Brain microvascular endothelial cell (primary cell): ENCODE measurements at regions not wholly inside any gene's neighbourhood (a gene's known extent, or its start where the extent isn't known, plus 50 kb on each side); places are given as distances from the start of the nearest gene placed in this dataset.

Experiments used
- DNase-seq: peaks from one replicate; pipeline ENCODE4 v3.0.0-alpha.2; 2020
- H3K27ac ChIP-seq: fragments of 250-450 bp; sonication (Bioruptor Pico); 2 replicates; pipeline ENCODE4 v1.5.1; 2020; ENCODE audit warnings: mild to moderate bottlenecking, moderate library complexity
- H3K27me3 ChIP-seq: fragments of 250-450 bp; sonication (Bioruptor Pico); replicated peaks from 2 replicates; pipeline ENCODE4 v1.5.1; 2020; ENCODE audit warnings: mild to moderate bottlenecking
- H3K36me3 ChIP-seq: fragments of 250-450 bp; sonication (Bioruptor Pico); replicated peaks from 2 replicates; pipeline ENCODE4 v1.5.1; 2020; ENCODE audit warnings: mild to moderate bottlenecking
- H3K4me3 ChIP-seq: 2 replicates; pipeline ENCODE4 v1.5.1; 2011; ENCODE audit warnings: low read depth, mild to moderate bottlenecking, control low read depth, low read length, moderate library complexity
- in situ Hi-C: cut with HindIII; loops from 2 replicates; pipeline ENCODE4 v1.10.0; 2017; ENCODE audit warnings: low sequenced_read_pairs, low pct_ligation_motif_present
- TF ChIP-seq, protein P1 (sequence below): IDR thresholded peaks from 2 replicates; pipeline ENCODE4 v1.5.1; 2011; ENCODE audit warnings: low read depth, mild to moderate bottlenecking, moderate library complexity, low read length, control low read depth, inconsistent platforms; ENCODE audit errors: missing control alignments

DNA sequence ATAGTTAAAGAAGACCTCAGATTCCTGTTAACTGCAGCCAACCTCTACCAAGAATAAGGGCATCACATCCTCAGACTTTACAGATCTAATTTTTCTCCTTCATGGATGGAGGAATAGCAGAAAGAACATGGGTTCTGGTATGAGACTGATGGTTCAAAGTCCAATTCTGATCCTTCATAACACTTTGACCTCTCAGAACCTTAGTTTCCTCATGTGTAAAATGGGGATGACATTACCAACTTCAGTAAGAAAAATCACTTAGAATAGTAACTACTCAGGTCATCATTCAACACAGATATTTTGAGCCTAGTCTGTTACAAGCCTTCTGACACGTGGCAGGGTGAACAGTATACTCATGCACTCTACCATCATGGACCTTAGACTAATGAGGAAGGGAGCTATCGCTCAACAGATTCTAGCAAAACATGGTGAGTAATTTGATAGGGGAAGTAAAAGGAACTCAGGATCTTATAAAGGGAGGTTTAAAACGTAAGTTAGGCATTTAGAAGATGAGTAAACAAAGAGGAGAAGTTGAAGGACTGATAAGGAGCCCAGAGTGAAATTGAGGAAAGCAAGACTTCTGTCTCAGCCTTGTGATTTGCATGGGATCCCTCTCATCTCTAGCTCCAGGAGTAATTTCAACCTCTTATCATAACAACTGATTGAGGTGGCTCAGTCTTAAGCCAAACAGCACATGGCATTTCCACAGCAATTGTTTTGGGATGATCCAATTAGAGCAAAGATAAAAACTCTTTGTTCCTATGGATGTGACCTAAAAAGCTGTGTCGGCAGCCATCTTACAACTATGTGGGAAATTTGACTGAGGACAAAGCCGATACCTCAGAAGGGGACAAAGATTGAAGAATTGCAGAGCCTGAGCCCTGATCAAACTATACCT, 69.2 kb upstream of the TCF7L2 start:
- DNase-seq = no peak
- TF ChIP-seq, protein P1, sequence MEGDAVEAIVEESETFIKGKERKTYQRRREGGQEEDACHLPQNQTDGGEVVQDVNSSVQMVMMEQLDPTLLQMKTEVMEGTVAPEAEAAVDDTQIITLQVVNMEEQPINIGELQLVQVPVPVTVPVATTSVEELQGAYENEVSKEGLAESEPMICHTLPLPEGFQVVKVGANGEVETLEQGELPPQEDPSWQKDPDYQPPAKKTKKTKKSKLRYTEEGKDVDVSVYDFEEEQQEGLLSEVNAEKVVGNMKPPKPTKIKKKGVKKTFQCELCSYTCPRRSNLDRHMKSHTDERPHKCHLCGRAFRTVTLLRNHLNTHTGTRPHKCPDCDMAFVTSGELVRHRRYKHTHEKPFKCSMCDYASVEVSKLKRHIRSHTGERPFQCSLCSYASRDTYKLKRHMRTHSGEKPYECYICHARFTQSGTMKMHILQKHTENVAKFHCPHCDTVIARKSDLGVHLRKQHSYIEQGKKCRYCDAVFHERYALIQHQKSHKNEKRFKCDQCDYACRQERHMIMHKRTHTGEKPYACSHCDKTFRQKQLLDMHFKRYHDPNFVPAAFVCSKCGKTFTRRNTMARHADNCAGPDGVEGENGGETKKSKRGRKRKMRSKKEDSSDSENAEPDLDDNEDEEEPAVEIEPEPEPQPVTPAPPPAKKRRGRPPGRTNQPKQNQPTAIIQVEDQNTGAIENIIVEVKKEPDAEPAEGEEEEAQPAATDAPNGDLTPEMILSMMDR = no peak
- Histone ChIP-seq H3K4me3 (no peak overlapping the region), H3K36me3 (no peaks in the 10 kb centered on the region), H3K27me3 (no peaks in the 10 kb centered on the region), H3K27ac (no peak overlapping the region)
- in situ Hi-C loops = no loop called here

DNA sequence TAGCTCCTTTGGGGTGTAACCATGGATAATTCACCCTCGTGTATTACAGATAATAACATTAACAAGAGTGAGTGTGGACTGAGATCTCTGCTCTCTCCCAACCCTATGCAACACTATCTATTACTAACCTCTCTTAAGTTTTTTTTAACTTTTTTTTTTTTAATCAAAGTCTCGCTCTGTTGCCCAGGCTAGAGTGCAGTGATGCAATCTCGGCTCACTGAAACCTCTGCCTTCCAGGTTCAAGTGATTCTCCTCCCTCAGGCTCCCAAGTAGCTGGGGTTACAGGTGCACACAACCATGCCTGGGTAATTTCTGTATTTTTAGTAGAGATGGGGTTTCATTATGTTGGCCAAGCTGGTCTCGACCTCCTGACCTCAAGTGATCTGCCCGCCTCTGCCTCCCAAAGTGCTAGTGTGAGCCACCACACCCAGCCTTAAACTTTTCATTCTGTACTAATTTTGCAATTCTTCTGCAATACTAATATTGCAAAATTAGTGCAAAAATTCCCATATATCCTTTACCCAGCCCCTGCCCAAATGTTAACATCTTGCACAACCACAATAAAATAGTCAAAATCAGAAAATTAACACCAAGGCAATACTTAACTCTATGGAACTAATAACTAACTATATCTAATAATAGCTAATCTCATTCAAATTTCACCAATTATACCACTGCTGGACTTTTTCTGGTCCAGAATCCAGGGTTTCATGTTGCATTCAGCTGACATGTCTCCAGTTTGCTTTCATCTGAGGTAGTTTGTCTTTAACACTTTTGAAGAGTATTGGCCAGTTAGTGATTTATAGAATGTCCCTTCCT, 66.5 kb upstream of the TCF7L2 start:
- no peak for DNase-seq
- Histone ChIP-seq H3K27ac (no peak overlapping the region), H3K27me3 (no peaks in the 10 kb centered on the region), H3K4me3 (no peak overlapping the region), H3K36me3 (no peaks in the 10 kb centered on the region)
- in situ Hi-C loops = no loop called here
- TF ChIP-seq, protein P1 = no peak

DNA sequence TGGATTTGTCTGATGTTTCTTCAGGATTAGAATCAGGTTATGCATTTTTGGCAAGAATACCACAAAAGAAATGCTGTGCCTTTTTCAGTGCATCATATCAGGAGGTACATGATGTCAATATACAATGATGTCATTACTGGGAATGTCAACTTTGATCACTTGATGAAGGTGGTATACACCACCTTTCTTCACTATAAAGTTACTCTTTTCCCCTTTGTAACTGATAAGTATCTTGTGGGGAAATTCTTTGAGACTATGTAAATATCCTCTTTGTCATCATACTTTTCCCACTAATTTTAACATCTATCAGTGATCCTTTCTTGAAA, 65.9 kb upstream of the TCF7L2 start:
- in situ Hi-C loops = no loop called here
- H3K27ac ChIP-seq = no peak overlapping the region
- H3K4me3 ChIP-seq = no peak overlapping the region
- TF ChIP-seq, protein P1 = no peak
- H3K36me3 ChIP-seq = no peaks in the 10 kb centered on the region
- no peak for DNase-seq
- H3K27me3 ChIP-seq = no peaks in the 10 kb centered on the region

DNA sequence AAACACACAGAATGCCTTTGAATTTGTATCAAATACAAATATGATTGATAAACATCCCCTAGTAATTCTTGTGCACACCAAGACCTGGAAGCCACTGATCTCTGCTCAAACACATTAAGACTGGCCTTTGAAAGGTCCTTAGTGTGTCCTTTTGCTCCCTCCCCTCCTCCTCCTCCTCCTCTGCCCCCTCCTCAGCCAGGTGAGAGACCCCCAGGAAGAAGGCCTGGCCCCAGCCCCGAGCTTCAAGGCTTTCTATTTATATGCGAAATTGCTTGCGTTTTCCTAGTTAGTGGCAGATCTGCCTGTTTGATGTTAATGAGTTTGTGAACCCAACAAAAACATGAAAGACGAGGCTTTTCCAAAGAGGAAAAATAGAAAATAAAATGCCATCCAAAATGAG, 63.6 kb upstream of the TCF7L2 start:
- TF ChIP-seq, protein P1 = no peak
- DNase-seq = no peak
- H3K4me3 ChIP-seq = no peak overlapping the region
- no peaks in the 10 kb centered on the region for H3K36me3 ChIP-seq
- H3K27me3 ChIP-seq = no peaks in the 10 kb centered on the region
- in situ Hi-C loops = no loop called here
- no peak overlapping the region for H3K27ac ChIP-seq

DNA sequence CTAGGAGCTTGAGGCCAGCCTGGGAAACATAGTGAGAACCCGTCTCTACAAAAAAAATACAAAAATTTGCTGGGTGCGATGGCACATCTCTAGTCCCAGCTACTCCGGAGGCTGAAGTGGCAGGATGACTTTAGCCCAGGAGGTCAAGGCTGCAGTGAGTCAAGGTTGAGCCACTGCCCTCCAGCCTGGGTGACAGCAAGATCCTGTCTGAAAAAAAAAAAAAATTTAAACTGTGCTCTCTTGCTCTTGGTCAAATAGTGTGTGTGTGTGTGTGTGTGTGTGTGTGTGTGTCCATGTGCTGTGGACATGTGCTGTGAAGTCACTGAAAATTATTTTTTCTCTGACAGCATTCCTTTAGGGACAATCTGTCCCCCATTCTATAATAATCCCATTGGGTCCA, 62.1 kb upstream of the TCF7L2 start:
- in situ Hi-C loops = no loop called here
- Histone ChIP-seq H3K27ac (no peak overlapping the region), H3K27me3 (no peaks in the 10 kb centered on the region), H3K36me3 (no peaks in the 10 kb centered on the region), H3K4me3 (no peak overlapping the region)
- TF ChIP-seq, protein P1 = no peak
- no peak for DNase-seq
